HCT116 (cell line): ENCODE measurements at regions not wholly inside any gene's neighbourhood (a gene's known extent, or its start where the extent isn't known, plus 50 kb on each side); places are given as distances from the start of the nearest gene placed in this dataset.

Experiments used
- ATAC-seq: fragments of 200-7000 bp; cut with Tn5 transposase; 2 replicates; pipeline ENCODE4 v1.9.1; 2020; ENCODE audit warnings: mild to moderate bottlenecking, moderate library complexity
- BruUV-seq: library from RNA; stranded (reverse); fragments of 400-500 nt; replicated peaks from 2 replicates; lab custom pipeline; 2021; lab: Mats Ljungman, UMichigan
- CTCF ChIA-PET: fragments of 300-600 bp; sonication (Branson Sonifier 250); formaldehyde crosslinking; loops from one replicate; lab custom pipeline; 2021; ENCODE audit warnings: antibody characterized with exemption; lab: Charles Lee
- POLR2A ChIA-PET: fragments of 300-600, 350-600 bp; sonication (Branson Sonifier 250); formaldehyde crosslinking; loops from one replicate; lab custom pipeline; 2021; ENCODE audit warnings: antibody characterized with exemption; lab: Charles Lee
- RAD21 ChIA-PET, 2 experiments: fragments of 300-600 bp; sonication (Branson Sonifier 250); formaldehyde crosslinking; loops; one replicate each; lab custom pipeline; 2023; ENCODE audit warnings: low total read pairs in 2 of 2; ENCODE audit not compliant: uncharacterized antibody in 2 of 2, unreplicated experiment in 2 of 2, low non-redundant PET in 1 of 2; lab: Charles Lee
- DNase-seq: peaks from one replicate; pipeline ENCODE4 v3.0.0-alpha.2; 2010; ENCODE audit warnings: low read depth, low spot score
- H2AFZ ChIP-seq: fragments of 200-600 bp; shearing (Covaris generic), sonication (generic); 2 replicates; pipeline ENCODE4 v1.6.1; 2017; ENCODE audit warnings: low read depth, mixed run types, mixed read lengths, antibody characterized with exemption, low read length; ENCODE audit not compliant: poor library complexity, severe bottlenecking
- H3K27ac ChIP-seq: 2 replicates; pipeline ENCODE4 v1.5.1; 2012; ENCODE audit warnings: low read depth, low read length
- H3K27me3 ChIP-seq: fragments of 200-600 bp; sonication (generic); 2 replicates; pipeline ENCODE4 v1.6.1; 2016; ENCODE audit warnings: mixed run types, low read length, mixed read lengths; ENCODE audit not compliant: insufficient read depth
- H3K36me3 ChIP-seq, 2 experiments: fragments of 200-500 bp in 1 of 2; fragments of 200-600 bp in 1 of 2; sonication (Bioruptor generic) in 1 of 2; sonication (generic) in 1 of 2; 2 replicates each; pipeline versions ENCODE4 v1.5.1 to v1.6.1; 2014 to 2016; ENCODE audit warnings: low read length in 2 of 2, inconsistent platforms in 1 of 2, mixed read lengths in 1 of 2, mixed run types in 1 of 2; ENCODE audit not compliant: insufficient read depth in 2 of 2, control insufficient read depth in 1 of 2
- H3K4me1 ChIP-seq, 2 experiments: fragments of 200-600 bp in 1 of 2; sonication (generic) in 1 of 2; 2 replicates each; pipeline versions ENCODE4 v1.5.1 to v1.6.1; 2012 to 2017; ENCODE audit warnings: low read length in 2 of 2, inconsistent platforms in 1 of 2, mild to moderate bottlenecking in 1 of 2, mixed read lengths in 1 of 2, mixed run types in 1 of 2, moderate library complexity in 1 of 2; ENCODE audit not compliant: insufficient read depth in 2 of 2, control insufficient read depth in 1 of 2
- H3K4me2 ChIP-seq: fragments of 200-600 bp; sonication (generic); 2 replicates; pipeline ENCODE4 v1.6.1; 2017; ENCODE audit warnings: mixed run types, low read length, mixed read lengths
- H3K4me3 ChIP-seq, 2 experiments: fragments of 200-600 bp in 1 of 2; sonication (generic) in 1 of 2; replicated peaks in 1 of 2; 2 replicates each; pipeline ENCODE4 v1.5.1; 2011 to 2016; ENCODE audit warnings: low read length in 2 of 2, control low read depth in 1 of 2, low read depth in 1 of 2, mild to moderate bottlenecking in 1 of 2, mixed read lengths in 1 of 2, mixed run types in 1 of 2
- H3K79me2 ChIP-seq: fragments of 200-600 bp; sonication (generic); 2 replicates; pipeline ENCODE4 v1.6.1; 2017; ENCODE audit warnings: mild to moderate bottlenecking, mixed run types, low read length, moderate library complexity, mixed read lengths; ENCODE audit not compliant: insufficient read depth
- H3K9ac ChIP-seq: fragments of 200-600 bp; sonication (generic); 2 replicates; pipeline ENCODE4 v1.6.1; 2016; ENCODE audit warnings: low read length, mixed read lengths
- H3K9me2 ChIP-seq: fragments of 200-600 bp; sonication (generic), shearing (Covaris generic); 2 replicates; pipeline ENCODE4 v1.6.1; 2017; ENCODE audit warnings: mixed run types, mild to moderate bottlenecking, moderate library complexity; ENCODE audit not compliant: insufficient read depth
- H3K9me3 ChIP-seq, 2 experiments: fragments of 200-500 bp in 1 of 2; fragments of 200-600 bp in 1 of 2; sonication (Bioruptor generic) in 1 of 2; sonication (generic) in 1 of 2; 2 replicates each; pipeline ENCODE4 v1.6.1; 2014 to 2017; ENCODE audit warnings: low read length in 2 of 2, mixed read lengths in 2 of 2, inconsistent platforms in 1 of 2, low read depth in 1 of 2, mild to moderate bottlenecking in 1 of 2, mixed run types in 1 of 2, moderate library complexity in 1 of 2; ENCODE audit not compliant: control insufficient read depth in 1 of 2, insufficient read depth in 1 of 2
- H4K20me1 ChIP-seq: fragments of 200-600 bp; sonication (generic), shearing (Covaris generic); 2 replicates; pipeline ENCODE4 v1.6.1; 2017; ENCODE audit warnings: mixed run types, mild to moderate bottlenecking, moderate library complexity; ENCODE audit not compliant: insufficient read depth
- CBX3 ChIP-seq: IDR thresholded peaks from 2 replicates; pipeline ENCODE4 v1.6.1; 2012; ENCODE audit warnings: low read depth
- CEBPB ChIP-seq: IDR thresholded peaks from 2 replicates; pipeline ENCODE4 v1.6.1; 2012; ENCODE audit warnings: low read depth
- ELF1 ChIP-seq: IDR thresholded peaks from 2 replicates; pipeline ENCODE4 v1.6.1; 2012; ENCODE audit warnings: low read depth, borderline replicate concordance
- EZH2 ChIP-seq: fragments of 200-600 bp; sonication (generic); IDR thresholded peaks from 2 replicates; pipeline ENCODE4 v1.6.1; 2017; ENCODE audit warnings: antibody characterized with exemption, mixed run types
- EZH2phosphoT487 ChIP-seq: fragments of 200-600 bp; IDR thresholded peaks from 2 replicates; pipeline ENCODE4 v1.6.1; 2018; ENCODE audit warnings: antibody characterized with exemption, borderline replicate concordance
- POLR2A ChIP-seq: IDR thresholded peaks from 2 replicates; pipeline ENCODE4 v1.7.0; 2011; ENCODE audit warnings: borderline replicate concordance; ENCODE audit not compliant: insufficient read depth, insufficient read length; ENCODE audit errors: extremely low read depth
- POLR2AphosphoS5 ChIP-seq: IDR thresholded peaks from 2 replicates; pipeline ENCODE4 v1.6.1; 2011; ENCODE audit warnings: mild to moderate bottlenecking, low read depth, low read length, moderate library complexity
- RAD21 ChIP-seq: IDR thresholded peaks from 2 replicates; pipeline ENCODE4 v1.6.1; 2012; ENCODE audit warnings: low read depth, mild to moderate bottlenecking
- SP1 ChIP-seq: IDR thresholded peaks from 2 replicates; pipeline ENCODE4 v1.6.1; 2012; ENCODE audit warnings: low read depth
- SRF ChIP-seq: IDR thresholded peaks from 2 replicates; pipeline ENCODE4 v1.6.1; 2012; ENCODE audit warnings: low read depth
- TCF7L2 ChIP-seq: IDR thresholded peaks from 2 replicates; pipeline ENCODE4 v1.7.0; 2011; ENCODE audit warnings: borderline replicate concordance, inconsistent platforms; ENCODE audit not compliant: insufficient read depth, insufficient read length; ENCODE audit errors: extremely low read depth
- ZFX ChIP-seq: fragments of 450-650 bp; IDR thresholded peaks from 2 replicates; pipeline ENCODE4 v1.6.1; 2017
- ZNF274 ChIP-seq: fragments of 200-500 bp; sonication (Bioruptor generic); IDR thresholded peaks from 2 replicates; pipeline ENCODE4 v1.6.1; 2014; ENCODE audit warnings: mild to moderate bottlenecking, low read depth, low read length, inconsistent platforms
- intact Hi-C: fragments of 100-400 bp; cut with micrococcal nuclease; formaldehyde crosslinking; loops from 2 replicates; pipeline ENCODE4 v1.10.0; 2022
- TF ChIP-seq, protein P1 (sequence below), 3 experiments: fragments of 200-600 bp in 1 of 3; sonication (generic) in 1 of 3; IDR thresholded peaks in 2 of 3; conservative IDR thresholded peaks in 1 of 3; 2 replicates each; pipeline ENCODE4 v1.5.1; 2012 to 2017; ENCODE audit warnings: low read depth in 2 of 3, low read length in 2 of 3, antibody characterized with exemption in 1 of 3, borderline replicate concordance in 1 of 3, control low read depth in 1 of 3, mild to moderate bottlenecking in 1 of 3, mixed read lengths in 1 of 3, mixed run types in 1 of 3, moderate library complexity in 1 of 3; ENCODE audit not compliant: insufficient read depth in 1 of 3
- TF ChIP-seq, protein P2 (sequence below): IDR thresholded peaks from 2 replicates; pipeline ENCODE4 v1.6.1; 2012; ENCODE audit warnings: low read depth
- TF ChIP-seq, protein P3 (sequence below): IDR thresholded peaks from 2 replicates; pipeline ENCODE4 v1.6.1; 2012
- TF ChIP-seq, protein P4 (sequence below): IDR thresholded peaks from 2 replicates; pipeline ENCODE4 v1.6.1; 2011; ENCODE audit warnings: mild to moderate bottlenecking, low read length, moderate library complexity; ENCODE audit not compliant: insufficient replicate concordance; ENCODE audit errors: extremely low read depth
- TF ChIP-seq, protein P5 (sequence below): IDR thresholded peaks from 2 replicates; pipeline ENCODE4 v1.6.1; 2012

GRCh38 chr7:110591341-110591740 is 499.6 kb upstream of the LRRN3 start:
- no TSS peak for BruUV-seq
- no peak overlapping the region for H2AFZ ChIP-seq

More at GRCh38 chr7:110591341-110591740, 499.6 kb upstream of the LRRN3 start:
- H3K4me2 ChIP-seq = no peak overlapping the region
- H3K36me3 ChIP-seq = no peaks in the 10 kb centered on the region
- no peaks in the 10 kb centered on the region for H3K79me2 ChIP-seq
- no peaks in the 10 kb centered on the region for H3K27me3 ChIP-seq
- H3K9me2 ChIP-seq = no peaks in the 10 kb centered on the region
- ChIA-PET POLR2A (no interaction called here), RAD21 (no interaction called here), CTCF (no interaction called here)
- no peak overlapping the region for H3K4me3 ChIP-seq
- no peaks in the 10 kb centered on the region for H3K4me1 ChIP-seq
- no peak overlapping the region for H3K27ac ChIP-seq
- H3K9ac ChIP-seq = no peak overlapping the region
- DNase-seq (no peak), ATAC-seq (no peak)
- TF ChIP-seq ELF1 (no peak), SP1 (no peak), EZH2phosphoT487 (no peak), ZNF274 (no peak), EZH2 (no peak), RAD21 (no peak), CEBPB (no peak), POLR2AphosphoS5 (no peak), POLR2A (no peak), ZFX (no peak), TCF7L2 (no peak), SRF (no peak), CBX3 (no peak)
- TF ChIP-seq, protein P1, sequence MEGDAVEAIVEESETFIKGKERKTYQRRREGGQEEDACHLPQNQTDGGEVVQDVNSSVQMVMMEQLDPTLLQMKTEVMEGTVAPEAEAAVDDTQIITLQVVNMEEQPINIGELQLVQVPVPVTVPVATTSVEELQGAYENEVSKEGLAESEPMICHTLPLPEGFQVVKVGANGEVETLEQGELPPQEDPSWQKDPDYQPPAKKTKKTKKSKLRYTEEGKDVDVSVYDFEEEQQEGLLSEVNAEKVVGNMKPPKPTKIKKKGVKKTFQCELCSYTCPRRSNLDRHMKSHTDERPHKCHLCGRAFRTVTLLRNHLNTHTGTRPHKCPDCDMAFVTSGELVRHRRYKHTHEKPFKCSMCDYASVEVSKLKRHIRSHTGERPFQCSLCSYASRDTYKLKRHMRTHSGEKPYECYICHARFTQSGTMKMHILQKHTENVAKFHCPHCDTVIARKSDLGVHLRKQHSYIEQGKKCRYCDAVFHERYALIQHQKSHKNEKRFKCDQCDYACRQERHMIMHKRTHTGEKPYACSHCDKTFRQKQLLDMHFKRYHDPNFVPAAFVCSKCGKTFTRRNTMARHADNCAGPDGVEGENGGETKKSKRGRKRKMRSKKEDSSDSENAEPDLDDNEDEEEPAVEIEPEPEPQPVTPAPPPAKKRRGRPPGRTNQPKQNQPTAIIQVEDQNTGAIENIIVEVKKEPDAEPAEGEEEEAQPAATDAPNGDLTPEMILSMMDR (IDR thresholded peaks at IDR 0.05 in 2 of 3, conservative IDR thresholded peaks at IDR 0.05 in 1 of 3; ENCODE audit: borderline replicate concordance in 1 of 3, insufficient read depth in 1 of 3, low read depth in 2 of 3, low read length in 2 of 3) = no peak
- TF ChIP-seq, protein P2, sequence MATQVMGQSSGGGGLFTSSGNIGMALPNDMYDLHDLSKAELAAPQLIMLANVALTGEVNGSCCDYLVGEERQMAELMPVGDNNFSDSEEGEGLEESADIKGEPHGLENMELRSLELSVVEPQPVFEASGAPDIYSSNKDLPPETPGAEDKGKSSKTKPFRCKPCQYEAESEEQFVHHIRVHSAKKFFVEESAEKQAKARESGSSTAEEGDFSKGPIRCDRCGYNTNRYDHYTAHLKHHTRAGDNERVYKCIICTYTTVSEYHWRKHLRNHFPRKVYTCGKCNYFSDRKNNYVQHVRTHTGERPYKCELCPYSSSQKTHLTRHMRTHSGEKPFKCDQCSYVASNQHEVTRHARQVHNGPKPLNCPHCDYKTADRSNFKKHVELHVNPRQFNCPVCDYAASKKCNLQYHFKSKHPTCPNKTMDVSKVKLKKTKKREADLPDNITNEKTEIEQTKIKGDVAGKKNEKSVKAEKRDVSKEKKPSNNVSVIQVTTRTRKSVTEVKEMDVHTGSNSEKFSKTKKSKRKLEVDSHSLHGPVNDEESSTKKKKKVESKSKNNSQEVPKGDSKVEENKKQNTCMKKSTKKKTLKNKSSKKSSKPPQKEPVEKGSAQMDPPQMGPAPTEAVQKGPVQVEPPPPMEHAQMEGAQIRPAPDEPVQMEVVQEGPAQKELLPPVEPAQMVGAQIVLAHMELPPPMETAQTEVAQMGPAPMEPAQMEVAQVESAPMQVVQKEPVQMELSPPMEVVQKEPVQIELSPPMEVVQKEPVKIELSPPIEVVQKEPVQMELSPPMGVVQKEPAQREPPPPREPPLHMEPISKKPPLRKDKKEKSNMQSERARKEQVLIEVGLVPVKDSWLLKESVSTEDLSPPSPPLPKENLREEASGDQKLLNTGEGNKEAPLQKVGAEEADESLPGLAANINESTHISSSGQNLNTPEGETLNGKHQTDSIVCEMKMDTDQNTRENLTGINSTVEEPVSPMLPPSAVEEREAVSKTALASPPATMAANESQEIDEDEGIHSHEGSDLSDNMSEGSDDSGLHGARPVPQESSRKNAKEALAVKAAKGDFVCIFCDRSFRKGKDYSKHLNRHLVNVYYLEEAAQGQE = no peak
- TF ChIP-seq, protein P3, sequence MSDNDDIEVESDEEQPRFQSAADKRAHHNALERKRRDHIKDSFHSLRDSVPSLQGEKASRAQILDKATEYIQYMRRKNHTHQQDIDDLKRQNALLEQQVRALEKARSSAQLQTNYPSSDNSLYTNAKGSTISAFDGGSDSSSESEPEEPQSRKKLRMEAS = no peak
- TF ChIP-seq, protein P4, sequence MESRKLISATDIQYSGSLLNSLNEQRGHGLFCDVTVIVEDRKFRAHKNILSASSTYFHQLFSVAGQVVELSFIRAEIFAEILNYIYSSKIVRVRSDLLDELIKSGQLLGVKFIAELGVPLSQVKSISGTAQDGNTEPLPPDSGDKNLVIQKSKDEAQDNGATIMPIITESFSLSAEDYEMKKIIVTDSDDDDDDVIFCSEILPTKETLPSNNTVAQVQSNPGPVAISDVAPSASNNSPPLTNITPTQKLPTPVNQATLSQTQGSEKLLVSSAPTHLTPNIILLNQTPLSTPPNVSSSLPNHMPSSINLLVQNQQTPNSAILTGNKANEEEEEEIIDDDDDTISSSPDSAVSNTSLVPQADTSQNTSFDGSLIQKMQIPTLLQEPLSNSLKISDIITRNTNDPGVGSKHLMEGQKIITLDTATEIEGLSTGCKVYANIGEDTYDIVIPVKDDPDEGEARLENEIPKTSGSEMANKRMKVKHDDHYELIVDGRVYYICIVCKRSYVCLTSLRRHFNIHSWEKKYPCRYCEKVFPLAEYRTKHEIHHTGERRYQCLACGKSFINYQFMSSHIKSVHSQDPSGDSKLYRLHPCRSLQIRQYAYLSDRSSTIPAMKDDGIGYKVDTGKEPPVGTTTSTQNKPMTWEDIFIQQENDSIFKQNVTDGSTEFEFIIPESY = no peak
- TF ChIP-seq, protein P5, sequence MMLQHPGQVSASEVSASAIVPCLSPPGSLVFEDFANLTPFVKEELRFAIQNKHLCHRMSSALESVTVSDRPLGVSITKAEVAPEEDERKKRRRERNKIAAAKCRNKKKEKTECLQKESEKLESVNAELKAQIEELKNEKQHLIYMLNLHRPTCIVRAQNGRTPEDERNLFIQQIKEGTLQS = no peak
- intact Hi-C loops = no loop called here
- no peaks in the 10 kb centered on the region for H3K9me3 ChIP-seq
- no peaks in the 10 kb centered on the region for H4K20me1 ChIP-seq
